Karpas-422 (cell line): ENCODE measurements at regions not wholly inside any gene's neighbourhood (a gene's known extent, or its start where the extent isn't known, plus 50 kb on each side); places are given as distances from the start of the nearest gene placed in this dataset.

ENCODE experiments used
- DNase-seq: peaks from one replicate; pipeline ENCODE4 v3.0.0-alpha.2; 2015
- H2AFZ ChIP-seq: fragments of 200-600 bp; sonication (generic); 2 replicates; pipeline ENCODE4 v1.6.1; 2014; ENCODE audit warnings: antibody characterized with exemption, low read length, mixed read lengths
- H3K27ac ChIP-seq: fragments of 200-600 bp; sonication (generic); 2 replicates; pipeline ENCODE4 v1.5.1; 2014; ENCODE audit warnings: mild to moderate bottlenecking, low read length, moderate library complexity
- H3K27me3 ChIP-seq: fragments of 200-600 bp; sonication (generic); 2 replicates; pipeline ENCODE4 v1.6.1; 2014; ENCODE audit warnings: low read length, mixed read lengths
- H3K36me3 ChIP-seq: fragments of 200-600 bp; sonication (generic); 2 replicates; pipeline ENCODE4 v1.6.1; 2014; ENCODE audit warnings: low read length, mixed read lengths; ENCODE audit not compliant: insufficient read depth
- H3K4me1 ChIP-seq: fragments of 200-600 bp; sonication (generic); 2 replicates; pipeline ENCODE4 v1.6.1; 2014; ENCODE audit warnings: mild to moderate bottlenecking, low read length, mixed read lengths
- H3K4me2 ChIP-seq: fragments of 200-600 bp; sonication (generic); 2 replicates; pipeline ENCODE4 v1.6.1; 2014; ENCODE audit warnings: low read length, low read depth, mild to moderate bottlenecking; ENCODE audit not compliant: poor library complexity, severe bottlenecking
- H3K4me3 ChIP-seq: fragments of 200-600 bp; sonication (generic); 2 replicates; pipeline ENCODE4 v1.5.1; 2014; ENCODE audit warnings: mild to moderate bottlenecking, antibody characterized with exemption, low read length, mixed read lengths
- H3K79me2 ChIP-seq: fragments of 200-600 bp; sonication (generic); 2 replicates; pipeline ENCODE4 v1.6.1; 2014; ENCODE audit warnings: mild to moderate bottlenecking, low read length, mixed read lengths
- H3K9ac ChIP-seq: fragments of 200-600 bp; sonication (generic); 2 replicates; pipeline ENCODE4 v1.6.0; 2014; ENCODE audit warnings: low read length
- H3K9me2 ChIP-seq: fragments of 200-600 bp; sonication (generic), shearing (Covaris generic); replicated peaks from 2 replicates; pipeline ENCODE4 v1.6.0; 2014; ENCODE audit warnings: mild to moderate bottlenecking, low read length, moderate library complexity; ENCODE audit not compliant: insufficient read depth
- H3K9me3 ChIP-seq: fragments of 300-700, 200-600 bp; sonication (generic); 2 replicates; pipeline ENCODE4 v1.6.1; 2014; ENCODE audit warnings: low read length, mixed read lengths
- H4K20me1 ChIP-seq: fragments of 200-600 bp; sonication (generic); 2 replicates; pipeline ENCODE4 v1.6.1; 2014; ENCODE audit warnings: mild to moderate bottlenecking, antibody characterized with exemption, low read length, low read depth; ENCODE audit not compliant: insufficient read depth

DNA sequence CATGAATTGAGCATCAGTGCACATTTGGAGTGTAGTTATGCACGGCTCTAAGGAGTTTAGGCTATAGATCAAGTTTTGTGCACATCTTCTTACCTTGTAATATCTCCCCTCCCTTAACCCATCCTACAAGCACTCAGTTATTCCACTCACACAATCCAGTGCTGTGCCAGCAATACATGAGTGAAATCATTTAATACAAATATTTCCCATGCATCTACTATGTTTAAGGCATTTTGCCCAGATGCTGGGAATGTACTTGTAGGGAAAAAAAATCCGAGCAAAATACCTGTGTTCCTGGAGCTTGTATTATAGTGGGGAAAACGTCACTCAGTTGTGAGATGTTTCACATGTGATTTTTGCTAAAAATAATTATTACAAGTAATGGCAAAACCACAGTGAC is 191.6 kb upstream of the LDB2 start:
- H3K79me2 ChIP-seq = no peaks in the 10 kb centered on the region
- DNase-seq = no peak
- no peak overlapping the region for H3K27ac ChIP-seq
- no peaks in the 10 kb centered on the region for H4K20me1 ChIP-seq
- no peak overlapping the region for H2AFZ ChIP-seq
- H3K4me2 ChIP-seq = no peak overlapping the region
- no peaks in the 10 kb centered on the region for H3K9me2 ChIP-seq
- no peaks in the 10 kb centered on the region for H3K36me3 ChIP-seq
- no peaks in the 10 kb centered on the region for H3K27me3 ChIP-seq
- no peaks in the 10 kb centered on the region for H3K9me3 ChIP-seq
- no peak overlapping the region for H3K9ac ChIP-seq
- H3K4me3 ChIP-seq = no peak overlapping the region
- no peaks in the 10 kb centered on the region for H3K4me1 ChIP-seq

GRCh38 chr4:17085416-17085815 is 187.0 kb upstream of the LDB2 start:
- H3K27ac ChIP-seq = no peak overlapping the region
- no peaks in the 10 kb centered on the region for H3K79me2 ChIP-seq
- no peaks in the 10 kb centered on the region for H3K27me3 ChIP-seq
- H4K20me1 ChIP-seq = no peaks in the 10 kb centered on the region
- H3K9me2 ChIP-seq = no peaks in the 10 kb centered on the region
- H2AFZ ChIP-seq = no peak overlapping the region
- H3K9ac ChIP-seq = no peak overlapping the region
- no peaks in the 10 kb centered on the region for H3K36me3 ChIP-seq
- no peaks in the 10 kb centered on the region for H3K4me1 ChIP-seq
- H3K9me3 ChIP-seq = no peaks in the 10 kb centered on the region
- no peak overlapping the region for H3K4me2 ChIP-seq
- no peak overlapping the region for H3K4me3 ChIP-seq
- no peak for DNase-seq

DNA sequence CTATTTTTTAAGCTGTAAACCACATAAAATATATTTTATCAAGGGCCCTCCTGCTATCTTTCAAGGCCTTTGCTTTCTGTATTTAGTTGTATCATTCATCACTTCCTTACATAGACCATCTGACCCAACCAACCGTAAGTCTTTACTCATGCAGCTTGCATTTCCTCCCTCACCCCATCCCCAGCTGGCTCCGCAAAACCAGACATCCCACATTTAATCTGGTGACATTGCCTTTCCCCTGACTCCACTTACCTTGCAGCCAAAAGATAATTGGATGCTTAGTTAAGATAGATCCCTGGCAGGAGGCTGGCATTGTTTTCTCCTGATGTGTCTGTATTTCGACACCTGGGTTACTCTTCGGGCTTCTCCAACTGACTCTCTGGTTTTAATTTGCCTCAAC is 183.7 kb upstream of the LDB2 start:
- Histone ChIP-seq H3K79me2 (no peaks in the 10 kb centered on the region), H3K36me3 (no peaks in the 10 kb centered on the region), H3K9ac (no peak overlapping the region), H3K4me2 (no peak overlapping the region), H4K20me1 (no peaks in the 10 kb centered on the region), H2AFZ (no peak overlapping the region), H3K27ac (no peak overlapping the region), H3K9me2 (no peaks in the 10 kb centered on the region), H3K4me1 (no peaks in the 10 kb centered on the region), H3K9me3 (no peaks in the 10 kb centered on the region), H3K4me3 (no peak overlapping the region), H3K27me3 (no peaks in the 10 kb centered on the region)
- no peak for DNase-seq

GRCh38 chr4:17081179-17081578 is 182.7 kb upstream of the LDB2 start:
- H3K27me3 ChIP-seq = no peaks in the 10 kb centered on the region

DNA sequence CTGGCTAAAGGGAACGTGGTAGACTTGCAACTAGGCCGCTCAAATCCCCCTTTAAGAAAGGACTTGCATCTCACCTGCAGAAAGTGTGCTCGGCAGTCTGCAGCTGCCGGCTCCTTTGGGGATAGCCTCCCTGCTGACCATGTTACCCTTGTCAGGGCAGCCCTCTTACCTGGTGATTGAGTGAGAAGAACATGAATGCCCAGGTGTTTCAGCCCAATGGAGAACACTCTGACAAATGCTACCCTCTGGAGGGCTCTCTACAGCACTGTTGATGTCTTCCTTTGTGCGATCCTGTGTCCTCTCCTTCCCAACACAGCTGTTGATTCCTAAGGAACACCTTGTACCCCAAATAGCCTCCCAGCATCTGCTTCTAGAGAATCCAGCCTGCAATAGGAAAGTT is 178.7 kb upstream of the LDB2 start:
- no peaks in the 10 kb centered on the region for H3K4me1 ChIP-seq
- no peak for DNase-seq

More at GRCh38 chr4:17081179-17081578, 182.7 kb upstream of the LDB2 start:
- no peaks in the 10 kb centered on the region for H4K20me1 ChIP-seq
- no peaks in the 10 kb centered on the region for H3K79me2 ChIP-seq
- no peak overlapping the region for H3K4me3 ChIP-seq
- no peaks in the 10 kb centered on the region for H3K4me1 ChIP-seq
- no peak for DNase-seq
- no peak overlapping the region for H3K9ac ChIP-seq
- H3K9me2 ChIP-seq = no peaks in the 10 kb centered on the region
- H3K4me2 ChIP-seq = no peak overlapping the region
- no peaks in the 10 kb centered on the region for H3K36me3 ChIP-seq
- H2AFZ ChIP-seq = no peak overlapping the region
- H3K9me3 ChIP-seq = no peaks in the 10 kb centered on the region
- H3K27ac ChIP-seq = no peak overlapping the region

DNA sequence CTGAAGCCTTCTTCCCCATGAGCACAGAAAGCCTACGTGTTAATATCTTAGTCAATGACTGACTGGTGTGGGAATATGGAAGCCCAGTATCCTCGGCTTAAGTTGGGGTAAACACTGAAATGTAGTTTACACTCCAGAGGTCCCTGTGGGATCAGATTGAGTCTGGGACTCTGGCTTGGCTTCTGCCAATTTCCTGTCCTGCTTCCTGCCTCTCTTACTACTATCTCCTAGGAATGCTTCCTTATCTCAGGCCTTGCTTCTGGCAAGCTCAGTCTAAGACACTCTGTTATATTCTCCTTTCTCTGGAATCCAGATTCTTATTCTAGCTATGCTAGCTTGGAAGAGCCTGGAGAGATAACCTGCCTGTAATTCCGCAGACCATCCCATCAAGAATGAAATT is 174.0 kb upstream of the LDB2 start:
- Histone ChIP-seq H3K27me3 (no peaks in the 10 kb centered on the region), H4K20me1 (no peaks in the 10 kb centered on the region), H3K9ac (no peak overlapping the region), H3K79me2 (no peaks in the 10 kb centered on the region), H3K9me3 (no peaks in the 10 kb centered on the region), H3K4me1 (no peaks in the 10 kb centered on the region), H2AFZ (no peak overlapping the region), H3K4me3 (no peak overlapping the region), H3K9me2 (no peaks in the 10 kb centered on the region), H3K36me3 (no peaks in the 10 kb centered on the region), H3K4me2 (no peak overlapping the region), H3K27ac (no peak overlapping the region)
- DNase-seq = no peak

More for the DNA sequence above, 178.7 kb upstream of the LDB2 start:
- no peak overlapping the region for H3K4me2 ChIP-seq
- H3K27me3 ChIP-seq = no peaks in the 10 kb centered on the region
- no peaks in the 10 kb centered on the region for H3K79me2 ChIP-seq
- no peak overlapping the region for H3K4me3 ChIP-seq
- no peak overlapping the region for H3K9ac ChIP-seq
- H3K27ac ChIP-seq = no peak overlapping the region
- no peaks in the 10 kb centered on the region for H4K20me1 ChIP-seq
- H3K9me2 ChIP-seq = no peaks in the 10 kb centered on the region
- H2AFZ ChIP-seq = no peak overlapping the region
- no peaks in the 10 kb centered on the region for H3K36me3 ChIP-seq
- H3K9me3 ChIP-seq = no peaks in the 10 kb centered on the region

- H3K9me3 ChIP-seq = no peaks in the 10 kb centered on the region
- no peaks in the 10 kb centered on the region for H3K4me1 ChIP-seq
- H3K4me3 ChIP-seq = no peak overlapping the region
- no peak overlapping the region for H3K27ac ChIP-seq
- H3K79me2 ChIP-seq = no peaks in the 10 kb centered on the region
- no peak overlapping the region for H3K4me2 ChIP-seq
- H2AFZ ChIP-seq = no peak overlapping the region
- H3K9me2 ChIP-seq = no peaks in the 10 kb centered on the region
- no peaks in the 10 kb centered on the region for H3K36me3 ChIP-seq
- H3K27me3 ChIP-seq = no peaks in the 10 kb centered on the region
- H4K20me1 ChIP-seq = no peaks in the 10 kb centered on the region
- no peak overlapping the region for H3K9ac ChIP-seq
- no peak for DNase-seq
Observed at GRCh38 chr4:17068891-17069290, 170.4 kb upstream of the LDB2 start.

- no peak overlapping the region for H3K4me2 ChIP-seq
- H3K27ac ChIP-seq = no peak overlapping the region
Observed at GRCh38 chr4:17068392-17068791, 169.9 kb upstream of the LDB2 start.

GRCh38 chr4:17066972-17067371 is 168.5 kb upstream of the LDB2 start:
- no peak overlapping the region for H3K9ac ChIP-seq

More at GRCh38 chr4:17068392-17068791, 169.9 kb upstream of the LDB2 start:
- H3K9ac ChIP-seq = no peak overlapping the region
- H3K79me2 ChIP-seq = no peaks in the 10 kb centered on the region
- DNase-seq = no peak
- H3K4me3 ChIP-seq = no peak overlapping the region
- H2AFZ ChIP-seq = no peak overlapping the region
- no peaks in the 10 kb centered on the region for H3K36me3 ChIP-seq
- no peaks in the 10 kb centered on the region for H3K27me3 ChIP-seq
- H3K9me3 ChIP-seq = no peaks in the 10 kb centered on the region
- no peaks in the 10 kb centered on the region for H3K9me2 ChIP-seq
- no peaks in the 10 kb centered on the region for H3K4me1 ChIP-seq
- no peaks in the 10 kb centered on the region for H4K20me1 ChIP-seq

More at GRCh38 chr4:17066972-17067371, 168.5 kb upstream of the LDB2 start:
- Histone ChIP-seq H3K4me2 (no peak overlapping the region), H4K20me1 (no peaks in the 10 kb centered on the region), H3K79me2 (no peaks in the 10 kb centered on the region), H3K9me3 (no peaks in the 10 kb centered on the region), H3K27ac (no peak overlapping the region), H3K4me1 (no peaks in the 10 kb centered on the region), H2AFZ (no peak overlapping the region), H3K4me3 (no peak overlapping the region), H3K27me3 (no peaks in the 10 kb centered on the region), H3K36me3 (no peaks in the 10 kb centered on the region), H3K9me2 (no peaks in the 10 kb centered on the region)
- DNase-seq = no peak
